ENCODE measurements at regions not wholly inside any gene's neighbourhood (a gene's known extent, or its start where the extent isn't known, plus 50 kb on each side); places are given as distances from the start of the nearest gene placed in this dataset.

GRCh38 chr6:20024316-20024673, 187.1 kb downstream of the ID4 start:
- no peak for DNase-seq

GRCh38 chr6:20024978-20025377, 187.3 kb downstream of the MBOAT1 start:
- DNase-seq: no peak

- DNase-seq: no peak
These were observed 186.6 kb downstream of the MBOAT1 start for GRCh38 chr6:20025681-20026080.

DNA sequence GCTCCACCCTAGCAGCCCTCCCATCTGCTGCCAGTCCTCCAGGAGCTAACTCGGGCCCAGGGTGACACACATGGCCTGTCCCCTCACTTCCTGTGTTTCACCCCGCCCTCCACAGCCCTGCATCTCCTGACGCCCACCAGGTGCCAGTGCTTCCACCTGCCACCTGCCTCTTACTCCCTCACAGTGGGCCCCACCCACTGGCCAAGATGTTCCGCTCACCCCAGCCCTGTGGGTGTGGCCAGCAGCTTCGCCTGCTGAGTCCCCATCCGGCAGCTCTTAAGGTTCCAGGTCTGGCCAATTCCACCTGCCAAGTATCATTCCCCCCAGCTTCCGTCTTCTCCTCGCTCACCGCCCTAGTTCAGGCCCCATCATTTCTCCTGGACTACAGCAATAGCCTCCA, 184.1 kb downstream of the MBOAT1 start:
- no peak for DNase-seq

DNA sequence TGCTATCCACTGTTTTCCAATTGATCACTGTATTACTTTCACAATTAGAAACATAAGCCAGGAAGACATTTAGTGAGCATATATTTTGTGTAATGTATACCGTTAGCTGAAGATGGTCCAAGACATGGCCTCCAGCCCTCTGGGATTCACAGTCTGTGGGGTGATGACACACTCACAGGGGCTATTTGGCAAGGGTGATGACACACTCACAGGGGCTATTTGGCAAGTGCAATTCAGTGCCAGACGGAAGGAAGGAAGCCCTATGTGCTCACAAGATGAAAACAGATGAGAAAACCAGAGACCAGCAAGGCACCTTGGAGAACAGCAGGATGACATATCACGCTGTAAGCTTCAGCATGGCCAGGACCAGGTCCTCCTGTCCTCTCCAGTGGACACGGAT, 183.7 kb downstream of the MBOAT1 start:
- DNase-seq: no peak

- DNase-seq: no peak
These were observed 182.3 kb downstream of the MBOAT1 start for GRCh38 chr6:20029979-20030378.

DNA sequence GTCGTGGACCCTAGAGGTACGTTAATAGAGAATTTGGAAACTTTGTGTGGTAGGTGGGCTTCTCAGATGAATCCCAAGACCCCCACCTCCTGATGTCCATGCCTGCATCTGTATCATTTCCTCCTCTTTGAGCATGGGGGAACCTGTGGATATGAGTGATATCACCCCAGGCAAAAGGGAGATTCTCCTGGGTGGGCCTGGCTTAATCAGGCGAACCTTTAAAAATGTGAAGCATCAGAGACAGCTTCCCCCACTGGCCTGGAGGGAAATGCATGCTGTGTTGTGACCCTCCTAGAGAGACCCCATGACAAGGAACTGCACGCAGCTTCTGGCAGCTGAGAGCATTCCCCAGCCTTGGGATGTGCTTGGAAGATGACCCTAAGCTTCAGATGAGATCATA, 180.9 kb downstream of the MBOAT1 start:
- DNase-seq: no peak

DNA sequence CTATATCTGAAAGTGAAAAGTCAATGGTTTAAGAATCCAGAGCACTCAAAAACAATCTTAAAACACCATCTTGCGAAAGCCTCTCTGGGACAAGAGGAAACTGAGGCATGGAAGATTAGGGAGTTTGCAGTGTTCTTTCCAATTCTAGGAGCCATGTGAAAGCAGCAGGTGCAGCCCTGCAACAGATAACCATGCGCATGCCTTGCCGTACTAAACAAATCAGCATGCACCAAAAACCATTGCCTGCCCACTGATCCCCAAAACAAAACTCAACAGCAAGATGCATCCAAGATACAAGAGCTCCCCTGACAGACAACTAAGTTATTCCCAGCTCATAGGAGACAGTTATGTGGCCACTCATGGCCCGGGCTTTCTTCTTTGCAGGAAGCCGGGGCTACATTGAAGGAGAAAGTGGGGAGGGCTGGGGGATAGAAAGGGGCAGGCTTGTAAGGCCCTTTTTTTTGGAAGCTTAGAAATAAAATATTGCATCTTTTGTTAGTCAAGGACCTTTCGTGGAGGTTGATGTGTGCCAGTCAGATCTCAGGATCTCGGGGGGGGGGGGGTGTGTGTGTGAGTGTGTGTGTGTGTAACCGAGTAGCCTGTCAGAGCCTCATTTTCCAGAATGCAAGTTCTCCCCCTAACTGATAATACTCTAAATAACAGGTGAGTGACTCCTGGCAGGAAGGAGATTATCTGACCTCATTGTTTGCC, 178.4 kb downstream of the MBOAT1 start:
- DNase-seq: no peak

DNA sequence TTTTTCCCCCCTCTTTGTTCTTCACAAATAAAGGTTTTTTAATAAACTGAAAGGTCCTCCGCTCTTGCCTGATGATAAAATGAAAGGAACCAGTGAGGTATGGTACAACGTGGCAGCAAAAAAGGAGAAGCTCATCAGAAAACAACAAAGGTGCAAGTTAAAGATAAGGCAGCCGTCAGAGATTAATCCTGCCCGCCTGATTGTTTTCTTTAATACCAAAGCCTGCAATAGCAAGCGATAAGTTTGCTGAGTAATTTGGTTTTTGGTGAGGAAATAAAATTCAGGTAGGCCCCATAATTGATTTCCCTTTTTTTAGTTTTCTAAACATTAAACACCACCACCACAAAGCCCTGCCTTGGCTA, 177.9 kb downstream of the MBOAT1 start:
- DNase-seq: no peak

DNA sequence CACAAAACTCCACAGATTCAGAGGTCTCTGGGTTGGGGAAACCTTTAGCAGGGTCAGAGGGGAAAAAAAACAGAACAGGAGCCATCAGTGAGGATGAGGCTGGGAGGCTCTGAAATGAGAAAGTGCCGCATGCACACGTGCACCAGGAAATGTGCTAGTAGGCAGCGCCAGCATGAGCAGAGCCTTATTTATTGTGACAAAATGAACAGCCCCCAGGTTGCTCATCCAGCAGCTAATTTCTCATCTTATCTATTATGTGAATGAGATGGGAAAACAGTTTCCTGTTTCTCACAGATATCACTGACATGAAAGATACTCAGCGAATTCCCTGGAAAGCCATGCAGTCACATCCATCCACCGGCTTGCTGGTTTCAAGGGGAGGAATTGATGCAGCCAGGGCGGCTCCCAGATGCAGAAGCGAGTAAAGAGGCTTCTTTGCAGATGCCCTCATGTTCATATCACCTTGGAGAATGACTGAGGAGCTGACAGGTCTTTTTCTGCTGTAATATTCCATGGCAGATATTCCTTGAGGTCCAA, 176.1 kb downstream of the MBOAT1 start:
- DNase-seq: no peak

GRCh38 chr6:20038410-20039204, 173.7 kb downstream of the MBOAT1 start:
- peak in 1 of 51 donors; percentile 12 for DNase-seq

- no peak for DNase-seq
These were observed 167.4 kb downstream of the MBOAT1 start for GRCh38 chr6:20044883-20045282.

Measured in hypothalamus (tissue), 51 donors.